Body of pancreas (tissue), 4 donors: ENCODE measurements at regions not wholly inside any gene's neighbourhood (a gene's known extent, or its start where the extent isn't known, plus 50 kb on each side); places are given as distances from the start of the nearest gene placed in this dataset.

ENCODE experiments used
- CTCF ChIP-seq, 7 experiments: fragments of 450-650 bp in 4 of 7; fragments of 200-600 bp in 3 of 7; sonication (generic) in 3 of 7; IDR thresholded peaks; one replicate each; pipeline ENCODE4 v1.5.1; 2016 to 2019; ENCODE audit warnings: antibody characterized with exemption in 7 of 7
- POLR2A ChIP-seq, 3 donors: fragments of 450-650 bp; IDR thresholded peaks; one replicate each; pipeline ENCODE4 v1.6.1; 2016; ENCODE audit warnings: antibody characterized with exemption in 3 of 3, mild to moderate bottlenecking in 2 of 3

DNA sequence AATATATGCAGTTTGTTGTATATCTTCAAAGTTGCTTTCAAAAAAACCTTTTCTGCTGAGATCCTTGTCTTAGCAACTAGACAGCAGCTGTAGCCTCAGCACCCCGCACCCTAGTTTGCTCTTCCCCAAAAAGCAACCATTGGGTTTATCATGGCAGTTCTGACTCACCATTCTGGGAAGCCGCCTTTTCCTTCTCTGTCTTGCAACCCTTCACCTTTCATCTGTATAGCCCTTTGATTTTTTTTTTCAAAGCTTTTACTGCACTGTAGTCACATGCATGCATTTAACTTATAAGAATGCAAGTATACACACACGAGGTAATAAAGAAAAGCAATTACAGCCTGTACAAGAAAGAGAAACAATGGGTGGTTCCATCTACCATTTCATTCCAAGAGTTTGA, 65.1 kb upstream of the THBS1 start:
- TF ChIP-seq CTCF (IDR thresholded peaks at IDR 0.05) (no peak), POLR2A (IDR thresholded peaks at IDR 0.05) (no peak)
